ENCODE measurements at regions not wholly inside any gene's neighbourhood (a gene's known extent, or its start where the extent isn't known, plus 50 kb on each side); places are given as distances from the start of the nearest gene placed in this dataset.

GRCh38 chr20:11032611-11033010 lies 358.8 kb upstream of the JAG1 start:
- DNase-seq (ENCODE audit: low spot score) = no peak
- ATAC-seq = no peak

- no peak for DNase-seq (ENCODE audit: low spot score)
- ATAC-seq = no peak
Measured at GRCh38 chr20:11034025-11034424, 360.2 kb upstream of the JAG1 start.

GRCh38 chr20:11035211-11035610 lies 361.4 kb upstream of the JAG1 start:
- no peak for ATAC-seq
- no peak for DNase-seq (ENCODE audit: low spot score)

DNA sequence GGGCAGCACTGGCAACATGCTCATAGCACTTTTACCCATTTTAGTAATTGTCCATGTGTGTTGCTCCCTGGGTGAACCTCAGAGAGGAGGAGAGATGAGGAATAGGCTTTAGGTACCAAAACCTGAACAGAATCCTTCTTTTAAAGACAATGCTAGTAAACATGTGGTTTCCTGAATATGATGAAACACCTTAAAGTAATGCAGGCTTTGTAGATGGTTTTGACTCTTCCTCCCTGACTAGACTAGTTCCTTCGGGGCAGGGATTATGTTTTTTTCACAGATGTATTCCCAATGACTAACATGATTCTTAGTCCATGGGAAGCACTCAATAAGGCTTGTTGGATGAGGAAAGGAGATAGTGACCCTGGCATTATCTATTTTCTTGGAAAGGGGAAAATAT lies 367.6 kb upstream of the JAG1 start:
- ATAC-seq = no peak
- DNase-seq (ENCODE audit: low spot score) = no peak

DNA sequence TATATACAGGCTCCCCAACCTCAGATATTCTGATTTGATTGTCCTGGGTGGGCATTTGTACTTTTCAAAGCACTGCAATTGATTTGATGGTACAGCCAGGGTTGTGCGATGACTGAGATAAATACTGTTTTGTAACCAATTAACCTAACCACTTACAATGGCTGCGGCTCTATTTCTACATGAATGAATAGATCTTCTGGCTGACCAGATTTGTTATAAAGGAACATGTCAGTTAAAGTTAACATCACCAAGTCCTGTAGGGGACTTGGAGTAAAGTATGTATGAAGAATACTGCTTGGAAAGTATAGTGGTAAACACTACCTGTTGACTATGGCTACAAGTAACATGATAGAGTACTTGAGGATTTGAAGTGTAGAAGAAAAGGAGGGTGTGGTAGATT lies 369.2 kb upstream of the JAG1 start:
- DNase-seq (ENCODE audit: low spot score) (no peak), ATAC-seq (no peak)

- ATAC-seq = no peak
- DNase-seq (ENCODE audit: low spot score) = no peak
Measured at GRCh38 chr20:11044561-11044960, 370.8 kb upstream of the JAG1 start.

- DNase-seq (ENCODE audit: low spot score) (no peak), ATAC-seq (no peak)
Measured at GRCh38 chr20:11045412-11046175, 371.8 kb upstream of the JAG1 start.

- ATAC-seq (no peak), DNase-seq (ENCODE audit: low spot score) (no peak)
Measured at GRCh38 chr20:11047559-11047958, 373.8 kb upstream of the JAG1 start.

DNA sequence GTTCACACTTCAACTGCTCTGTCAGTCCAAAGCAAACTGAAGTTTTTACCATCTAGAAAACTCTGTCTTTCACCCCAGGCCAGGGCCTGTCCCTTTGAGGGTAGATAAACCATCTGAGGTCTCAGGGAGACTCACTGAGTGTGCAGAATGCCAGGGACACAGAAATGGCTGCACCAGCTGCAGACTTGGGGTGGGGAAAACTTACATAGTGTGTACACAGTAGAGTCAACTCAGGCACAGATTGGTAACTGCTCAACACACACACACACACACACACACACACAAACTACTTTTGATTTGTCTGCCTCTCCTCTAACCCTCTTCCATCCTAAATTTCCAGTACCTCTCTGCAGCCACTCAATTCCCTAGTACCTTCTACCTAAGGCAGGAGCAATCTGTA lies 374.9 kb upstream of the JAG1 start:
- DNase-seq (ENCODE audit: low spot score) (no peak), ATAC-seq (no peak)

- no peak for ATAC-seq
Measured at GRCh38 chr20:11050350-11050749, 376.6 kb upstream of the JAG1 start.

GRCh38 chr20:11051136-11051535 lies 377.3 kb upstream of the JAG1 start:
- DNase-seq (ENCODE audit: low spot score) (no peak), ATAC-seq (no peak)

More at GRCh38 chr20:11050350-11050749, 376.6 kb upstream of the JAG1 start:
- no peak for DNase-seq (ENCODE audit: low spot score)

GRCh38 chr20:11053310-11053709 lies 379.5 kb upstream of the JAG1 start:
- DNase-seq (ENCODE audit: low spot score) (no peak), ATAC-seq (no peak)

DNA sequence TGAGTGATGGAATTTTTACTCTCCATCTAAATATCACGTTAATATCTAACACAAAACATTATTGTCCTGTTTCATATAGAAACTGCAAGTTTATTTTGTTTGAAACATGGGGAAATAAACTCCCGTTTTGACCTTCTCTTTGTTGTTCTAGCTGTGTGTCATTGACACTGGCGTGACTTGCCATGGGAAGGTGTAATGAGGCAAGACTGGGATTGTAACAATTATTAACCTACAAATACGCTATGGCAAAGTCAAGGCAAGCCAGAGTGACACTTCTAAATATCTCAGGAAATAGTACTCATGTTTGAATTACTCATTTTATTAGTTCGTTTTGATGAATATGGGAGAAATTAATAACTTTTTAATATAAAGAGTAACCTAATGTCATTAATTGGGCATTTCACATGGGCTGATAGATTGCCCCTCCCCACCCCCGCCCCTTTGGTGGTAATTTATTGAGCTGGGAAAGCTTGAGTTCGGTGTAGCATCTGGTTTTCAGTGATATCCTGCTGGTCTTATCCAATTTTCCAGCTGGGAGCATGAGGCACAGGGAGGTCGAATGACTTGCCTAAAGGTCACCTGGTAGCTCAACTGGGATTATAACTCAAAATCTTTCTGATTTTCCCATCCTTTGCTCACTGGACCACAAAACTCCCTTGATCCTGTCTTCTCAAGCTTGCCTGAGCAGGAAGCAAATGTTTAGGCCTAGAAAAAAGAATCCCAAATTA lies 380.6 kb upstream of the JAG1 start:
- ATAC-seq (no peak), DNase-seq (ENCODE audit: low spot score) (no peak)

- ATAC-seq (no peak), DNase-seq (ENCODE audit: low spot score) (no peak)
Measured at GRCh38 chr20:11056414-11056813, 382.6 kb upstream of the JAG1 start.

- DNase-seq (ENCODE audit: low spot score) (no peak), ATAC-seq (no peak)
Measured at GRCh38 chr20:11057624-11058023, 383.8 kb upstream of the JAG1 start.

DNA sequence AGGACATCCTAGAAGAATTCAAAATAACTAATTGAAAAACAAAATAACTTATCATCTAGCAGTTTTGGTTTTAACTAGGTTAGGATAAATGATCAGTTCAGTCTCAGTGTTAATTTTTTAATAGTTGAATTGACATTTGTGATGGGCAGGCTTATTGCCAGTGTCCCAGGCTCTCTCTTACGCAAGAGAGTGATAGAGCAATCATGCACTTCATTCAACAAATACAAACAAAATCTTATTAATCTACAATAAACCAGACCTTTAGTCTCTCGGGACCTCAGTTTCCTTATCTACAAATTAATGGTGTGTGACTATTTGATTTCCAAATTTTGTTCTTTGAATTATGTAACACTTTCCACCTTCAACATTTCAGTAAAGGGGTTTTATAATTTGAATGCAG lies 385.9 kb upstream of the JAG1 start:
- no peak for ATAC-seq
- DNase-seq (ENCODE audit: low spot score) = no peak

DNA sequence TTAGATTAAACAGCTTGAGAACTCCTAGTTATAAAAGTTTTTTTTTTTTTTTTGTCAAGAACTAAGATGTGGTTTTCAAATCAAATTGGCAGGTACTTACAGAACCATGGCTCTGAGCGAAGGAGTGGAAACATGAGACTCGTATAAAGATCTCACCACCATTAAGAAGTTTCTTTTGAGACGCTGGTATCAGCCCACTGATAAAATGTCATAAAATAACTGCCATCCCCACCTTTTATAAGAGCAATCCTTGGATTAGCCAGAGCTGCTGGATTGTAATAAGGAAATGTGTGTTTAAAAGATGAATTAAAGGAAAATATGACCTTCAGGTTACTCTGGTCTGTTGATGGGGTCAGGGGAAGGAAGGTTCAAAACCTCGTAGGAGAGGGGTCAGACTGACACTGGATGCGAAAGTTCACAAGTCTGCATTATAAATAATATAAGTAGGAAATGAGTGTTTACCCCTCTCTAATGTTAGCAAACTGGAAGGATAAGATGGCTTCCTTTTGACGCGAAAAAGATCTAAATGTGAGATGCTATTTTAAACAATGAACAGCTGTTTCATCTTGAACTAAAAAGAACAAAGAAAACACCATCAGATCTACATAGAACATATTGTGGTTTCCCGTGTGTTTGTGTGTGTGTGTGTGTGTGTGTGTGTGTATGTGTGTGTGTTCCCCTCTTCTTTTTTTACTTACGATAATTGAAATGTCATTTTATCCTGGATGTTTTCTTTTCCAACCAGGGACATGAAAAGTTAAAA lies 386.8 kb upstream of the JAG1 start:
- ATAC-seq = no peak
- no peak for DNase-seq (ENCODE audit: low spot score)

GRCh38 chr20:11063444-11063843 lies 389.6 kb upstream of the JAG1 start:
- no peak for ATAC-seq

DNA sequence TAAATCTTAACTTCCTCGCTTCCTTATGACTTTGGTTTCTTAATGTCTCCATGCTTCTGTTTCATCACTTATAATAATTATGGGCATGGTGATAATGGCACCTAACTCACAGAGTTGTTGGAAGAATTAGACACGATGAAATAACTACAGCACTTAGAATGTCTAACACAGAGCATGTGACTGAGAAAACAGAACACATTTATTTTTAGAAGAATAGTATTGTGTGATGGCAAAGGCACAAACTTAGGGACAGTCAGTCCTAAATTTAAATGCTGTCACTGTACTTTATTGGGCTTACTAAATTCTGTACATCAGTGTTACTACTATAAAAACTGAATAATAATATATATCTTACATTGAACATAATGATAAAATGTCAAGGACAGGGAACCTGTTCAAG lies 391.1 kb upstream of the JAG1 start:
- no peak for DNase-seq (ENCODE audit: low spot score)
- ATAC-seq = no peak

More at GRCh38 chr20:11063444-11063843, 389.6 kb upstream of the JAG1 start:
- no peak for DNase-seq (ENCODE audit: low spot score)

GRCh38 chr20:11067359-11067758 lies 393.6 kb upstream of the JAG1 start:
- DNase-seq (ENCODE audit: low spot score) (no peak), ATAC-seq (no peak)

GRCh38 chr20:11072982-11073381 lies 399.2 kb upstream of the JAG1 start:
- no peak for DNase-seq (ENCODE audit: low spot score)
- ATAC-seq = no peak
